GM18505 (cell line): ENCODE measurements at regions not wholly inside any gene's neighbourhood (a gene's known extent, or its start where the extent isn't known, plus 50 kb on each side); places are given as distances from the start of the nearest gene placed in this dataset.

ENCODE experiments used
- ATAC-seq: cut with Tn5 transposase; IDR thresholded peaks from one replicate; pipeline ENCODE4 v1.9.1; 2021; ENCODE audit not compliant: unreplicated experiment
- POLR2A ChIP-seq: IDR thresholded peaks from 4 replicates; pipeline ENCODE4 v1.6.1; 2011; ENCODE audit warnings: borderline replicate concordance; ENCODE audit not compliant: insufficient read depth, insufficient read length; ENCODE audit errors: extremely low read depth

DNA sequence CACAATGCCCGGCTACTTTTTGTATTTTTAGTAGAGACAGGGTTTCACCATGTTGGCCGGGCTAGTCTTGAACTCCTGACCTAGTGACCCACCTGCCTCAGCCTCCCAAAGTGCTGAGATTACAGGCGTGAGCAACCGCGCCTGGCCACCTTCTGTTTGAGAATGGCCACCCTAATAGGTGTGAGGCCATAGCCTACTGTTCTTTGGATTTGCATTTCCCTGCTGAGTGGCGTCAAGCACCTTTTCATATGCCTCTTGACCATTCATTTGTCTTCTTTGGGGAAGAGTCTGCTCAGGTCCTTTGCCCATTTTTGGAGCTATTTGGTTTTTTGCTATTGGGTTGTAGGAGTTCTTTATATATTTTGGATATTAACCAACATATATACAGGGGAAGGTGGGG is 276.7 kb downstream of the PARN start:
- TF ChIP-seq POLR2A: no peak
- no peak for ATAC-seq

DNA sequence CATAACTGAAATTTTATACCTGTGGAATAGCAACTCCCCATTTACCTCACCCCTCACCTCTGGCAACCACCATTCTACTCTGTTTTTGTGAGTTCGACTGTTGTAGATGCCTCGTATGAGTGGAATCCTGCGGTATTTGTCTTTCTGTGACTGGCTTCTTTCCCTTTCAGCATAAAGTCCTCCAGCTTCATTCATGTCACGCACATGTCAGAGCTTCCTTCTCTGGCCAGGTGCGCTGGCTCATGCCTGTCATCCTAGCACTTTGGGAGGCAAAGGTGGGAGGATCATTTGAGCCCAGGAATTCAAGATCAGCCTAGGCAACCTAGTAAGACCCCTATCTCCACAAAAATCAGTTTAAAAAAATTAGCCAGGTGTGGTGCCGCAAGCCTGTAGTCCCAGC is 278.4 kb downstream of the PARN start:
- no peak for ATAC-seq
- no peak for TF ChIP-seq POLR2A

DNA sequence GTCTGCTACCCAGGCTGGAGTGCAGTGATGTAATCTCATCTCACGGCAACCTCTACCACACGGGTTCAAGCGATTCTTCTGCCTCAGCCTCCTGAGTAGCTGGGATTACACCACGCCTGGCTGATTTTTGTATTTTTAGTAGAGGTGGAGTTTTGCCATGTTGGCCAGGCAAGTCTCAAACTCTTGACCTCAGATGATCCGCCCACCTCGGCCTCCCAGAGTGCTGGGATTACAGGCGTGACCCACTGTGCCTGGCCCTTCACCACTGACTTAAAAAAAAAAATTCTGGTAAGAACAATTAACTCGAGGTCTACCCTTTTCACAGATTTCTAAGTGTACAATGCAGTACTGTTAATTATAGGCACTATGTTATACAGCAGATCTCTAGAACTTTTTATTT is 279.4 kb downstream of the PARN start:
- TF ChIP-seq POLR2A: no peak
- ATAC-seq: no peak

DNA sequence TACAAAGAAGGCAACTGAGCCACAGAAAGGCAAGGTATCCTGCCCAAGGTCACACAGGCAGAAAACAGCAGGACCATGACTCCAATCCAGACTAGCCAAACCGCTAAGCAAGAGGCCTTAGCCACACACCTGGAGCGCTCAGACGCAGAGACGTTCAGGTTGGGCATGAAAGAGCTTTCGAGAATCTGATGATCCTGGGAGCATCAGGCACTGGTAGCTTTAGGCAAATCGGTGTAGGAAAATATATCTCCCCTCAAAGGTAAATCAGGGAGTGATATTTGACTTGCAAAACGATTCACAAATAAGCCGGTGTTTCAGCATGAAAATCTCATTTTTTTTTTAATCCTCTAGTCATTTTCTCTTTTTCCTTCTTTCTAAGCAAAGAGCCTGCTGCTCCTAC is 279.0 kb downstream of the MRTFB start:
- ATAC-seq: no peak
- TF ChIP-seq POLR2A: no peak

DNA sequence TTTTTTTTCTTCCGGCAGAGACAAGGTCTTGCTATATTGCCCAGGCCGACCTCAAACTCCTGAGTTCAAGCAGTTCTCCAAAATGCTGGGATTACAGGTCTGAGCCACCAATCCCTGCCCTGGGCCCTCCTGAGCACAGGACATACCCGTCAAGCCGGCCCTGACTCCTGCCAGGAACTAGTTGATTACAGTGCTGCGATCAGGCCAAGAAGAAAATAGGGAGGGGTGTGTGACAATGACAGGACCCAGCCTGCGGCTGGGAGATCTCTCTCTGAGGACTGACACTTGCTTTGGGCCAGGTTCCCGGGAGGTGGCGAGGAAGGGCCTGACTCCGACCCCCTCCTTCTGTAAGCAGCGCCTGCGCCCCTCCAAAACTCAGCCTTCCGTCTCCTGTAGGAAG is 276.6 kb downstream of the MRTFB start:
- no peak for ATAC-seq
- TF ChIP-seq POLR2A: no peak

DNA sequence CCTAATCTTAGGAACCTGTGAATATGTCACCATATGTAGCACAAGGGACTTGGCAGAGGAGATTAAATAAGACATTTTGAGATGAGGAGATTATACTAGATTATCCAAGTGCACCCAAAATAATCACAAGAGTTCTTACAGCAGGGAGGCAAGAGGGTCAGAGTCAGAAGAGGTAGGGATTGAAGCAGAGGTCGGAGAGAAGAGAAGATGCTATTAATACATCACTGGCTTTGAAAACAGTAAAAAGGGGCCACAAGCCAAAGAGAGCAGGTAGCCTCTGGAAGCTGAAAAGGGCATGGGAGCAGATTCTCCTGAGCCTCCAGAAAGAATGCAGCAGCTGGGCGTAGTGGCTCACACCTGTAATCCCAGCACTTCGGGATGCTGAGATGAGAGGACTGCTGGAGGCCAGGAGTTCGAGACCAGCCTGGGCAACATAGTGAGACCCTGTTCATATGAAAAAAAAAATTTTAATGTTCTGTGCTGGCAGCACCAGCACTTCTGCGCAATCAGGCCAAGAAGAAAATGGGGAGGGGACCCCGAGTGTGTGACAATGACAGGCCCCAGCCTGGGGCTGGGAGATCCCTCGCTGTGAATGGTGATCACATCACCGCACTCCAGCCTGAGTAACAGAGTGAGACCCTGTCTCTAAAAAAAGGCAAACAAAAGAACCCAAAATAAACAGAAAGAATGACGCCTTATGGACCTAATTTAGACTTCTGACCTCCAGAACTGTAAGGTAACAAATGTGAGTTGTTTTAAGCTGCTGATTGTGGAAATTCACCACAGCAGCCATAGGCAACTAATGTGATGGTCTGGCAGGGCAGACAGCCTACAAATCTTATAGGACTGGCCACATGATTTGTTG is 275.4 kb downstream of the MRTFB start:
- no peak for TF ChIP-seq POLR2A
- no peak for ATAC-seq

DNA sequence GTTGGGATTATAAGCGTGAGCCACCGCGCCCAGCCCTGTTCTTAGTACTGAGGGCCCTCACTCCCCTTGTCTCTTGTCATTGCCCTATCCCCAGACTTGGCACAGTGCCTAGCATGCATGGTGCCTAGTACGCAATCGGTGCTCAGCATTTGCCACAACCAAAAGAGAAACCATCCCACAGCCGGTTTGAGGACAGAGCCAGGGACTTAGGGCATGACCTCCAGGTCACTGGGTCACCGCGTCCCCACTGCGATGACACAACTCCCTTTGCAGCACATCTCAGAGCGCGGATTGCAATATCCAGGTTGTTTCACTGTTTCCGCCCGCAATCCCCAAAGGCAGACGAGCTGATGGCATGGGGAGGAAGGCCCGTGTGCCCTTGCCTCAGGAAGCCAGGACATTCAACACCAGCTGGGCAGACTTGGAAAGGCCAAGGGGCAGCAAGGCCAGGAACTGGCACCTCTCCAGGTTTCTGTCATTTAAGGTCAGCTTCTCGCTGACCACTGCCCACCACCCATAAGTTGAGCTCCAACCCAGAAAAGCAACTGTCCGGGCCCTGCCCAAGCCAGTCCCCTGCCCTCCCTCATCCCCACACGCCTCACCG is 274.5 kb downstream of the MRTFB start:
- no peak for ATAC-seq
- no peak for TF ChIP-seq POLR2A

DNA sequence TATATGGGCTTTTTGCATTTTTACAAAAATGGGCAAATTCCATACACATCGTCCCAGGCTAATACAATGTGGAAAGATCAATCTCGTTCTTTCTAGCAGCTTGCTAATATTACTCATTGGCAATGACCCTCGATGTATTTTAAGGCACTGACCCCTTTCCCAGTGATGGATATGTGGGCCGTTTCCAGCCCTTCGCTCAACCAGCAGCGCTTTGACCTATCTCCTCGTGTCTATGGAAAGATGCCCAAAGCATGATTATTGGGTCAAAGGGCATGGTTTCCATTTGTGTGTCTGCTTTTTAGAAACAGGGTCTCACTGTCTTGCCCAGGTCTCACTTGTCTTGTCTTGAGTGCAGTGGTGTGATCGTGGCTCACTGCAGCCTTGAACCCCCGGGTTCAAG is 273.8 kb downstream of the MRTFB start:
- no peak for ATAC-seq
- TF ChIP-seq POLR2A: no peak

DNA sequence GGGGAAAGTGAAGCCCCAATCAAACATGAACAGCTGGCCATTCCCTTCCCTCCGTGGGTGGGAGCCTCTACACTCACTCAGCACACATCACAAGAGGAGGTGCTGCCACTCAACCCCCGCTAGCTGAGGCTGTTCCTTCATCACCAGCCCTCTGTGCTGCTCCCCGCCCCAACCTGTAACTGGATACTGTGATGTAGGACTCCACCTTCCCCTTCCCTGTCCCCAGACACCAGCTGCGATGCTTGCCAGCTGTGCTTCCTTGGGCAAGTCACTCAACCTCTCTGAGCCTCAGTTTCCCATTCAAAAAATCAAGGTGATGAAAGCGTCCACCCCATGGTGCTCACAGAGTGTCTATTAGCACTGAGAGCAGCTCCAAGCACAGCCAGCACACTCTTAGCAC is 273.2 kb downstream of the MRTFB start:
- TF ChIP-seq POLR2A: no peak
- ATAC-seq: no peak

DNA sequence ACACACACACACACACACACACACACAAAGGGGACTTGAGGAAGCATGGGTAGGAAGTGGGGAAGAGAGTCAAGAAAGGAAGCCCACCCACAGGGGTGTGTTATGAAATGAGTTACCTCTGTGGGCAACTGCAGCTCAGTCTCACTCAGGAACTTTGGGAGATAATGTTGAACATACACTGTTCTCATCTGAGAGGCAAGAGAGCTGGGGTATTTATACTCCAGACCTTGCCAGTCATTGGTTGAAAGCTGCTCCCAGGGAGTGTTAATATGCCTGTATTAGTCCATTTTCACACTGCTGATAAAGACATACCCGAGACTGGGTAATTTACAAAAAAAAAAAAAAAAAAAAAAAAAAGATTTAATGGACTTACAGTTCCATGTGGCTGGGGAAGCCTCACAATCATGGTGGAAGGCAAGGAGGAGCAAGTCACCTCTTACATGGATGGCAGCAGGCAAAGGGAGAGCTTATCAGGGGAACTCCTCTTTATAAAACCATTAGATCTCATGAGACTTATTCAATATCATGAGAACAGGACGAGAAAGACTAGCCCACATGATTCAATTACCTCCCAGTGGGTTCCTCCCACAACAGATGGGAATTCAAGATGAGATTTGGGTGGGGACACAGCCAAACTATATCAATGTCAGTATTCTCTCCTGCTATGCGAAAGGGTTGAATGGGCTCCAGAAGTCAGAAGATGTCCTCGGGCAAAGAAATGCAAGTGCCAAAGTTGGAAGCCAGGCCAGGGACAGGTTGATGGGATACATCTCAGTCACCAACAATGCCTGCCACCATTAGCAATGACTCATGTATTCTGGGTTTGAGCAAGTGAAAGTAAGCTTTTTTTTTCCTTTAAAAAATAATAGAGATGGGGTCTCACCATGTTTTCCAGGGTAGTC is 270.5 kb downstream of the MRTFB start:
- TF ChIP-seq POLR2A: no peak
- no peak for ATAC-seq

DNA sequence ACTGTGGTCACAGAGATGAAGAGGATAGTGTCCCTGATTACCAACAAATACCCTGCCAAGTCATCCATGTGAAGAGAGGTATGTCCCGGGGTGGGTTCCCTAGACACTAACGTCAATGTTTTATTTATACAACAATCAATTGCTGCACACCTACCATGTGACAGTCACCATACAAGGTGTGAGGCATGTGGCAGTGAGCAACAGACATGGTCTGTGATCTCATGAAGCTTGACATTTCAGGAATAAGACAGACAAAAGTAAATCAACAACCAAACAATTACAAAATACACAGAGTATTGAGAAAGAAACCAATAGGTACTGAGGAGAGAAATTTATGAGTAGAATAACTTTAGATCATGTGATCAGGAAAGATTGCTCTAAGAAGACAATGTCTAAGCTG is 268.6 kb downstream of the MRTFB start:
- no peak for ATAC-seq
- no peak for TF ChIP-seq POLR2A

DNA sequence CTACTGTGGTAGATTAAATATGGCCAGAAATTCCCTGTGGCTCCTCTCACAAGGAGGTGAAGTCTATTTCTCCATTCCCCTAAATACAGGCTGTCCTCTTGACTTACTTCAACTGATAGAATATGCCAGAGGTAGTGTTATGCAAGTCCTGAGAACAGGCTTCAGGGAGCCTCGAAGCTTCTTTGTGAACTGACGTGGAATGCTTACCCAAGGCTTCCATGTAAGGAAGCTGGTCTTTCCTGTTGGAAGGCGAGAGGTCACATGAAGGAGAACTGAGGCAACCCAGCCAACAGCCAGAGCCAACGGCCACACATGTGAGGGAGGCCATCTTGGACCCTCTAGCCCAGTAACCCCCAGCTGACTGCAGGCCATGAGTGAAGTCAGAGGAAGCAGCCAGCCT is 267.9 kb downstream of the MRTFB start:
- no peak for TF ChIP-seq POLR2A
- ATAC-seq: no peak

DNA sequence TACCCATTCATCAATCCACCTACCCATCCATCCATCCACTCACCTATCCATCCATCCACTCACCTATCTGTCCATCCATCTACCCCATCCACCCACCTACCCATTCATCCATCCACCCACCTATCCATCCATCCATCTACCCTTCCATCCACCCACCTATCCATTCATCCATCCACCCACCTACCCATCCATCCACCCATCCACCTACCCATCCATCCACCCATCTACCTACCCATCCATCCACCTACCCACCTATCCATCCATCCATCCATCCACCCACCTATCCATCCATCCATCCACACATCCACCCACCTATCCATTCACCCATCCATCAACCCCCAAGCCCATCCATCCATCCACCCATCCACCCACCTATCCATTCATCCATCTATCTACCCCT is 267.1 kb downstream of the MRTFB start:
- no peak for TF ChIP-seq POLR2A
- no peak for ATAC-seq
